Neuron (in vitro differentiated cells): ENCODE measurements at regions not wholly inside any gene's neighbourhood (a gene's known extent, or its start where the extent isn't known, plus 50 kb on each side); places are given as distances from the start of the nearest gene placed in this dataset.

Experiments used
- H2AFZ ChIP-seq: one replicate; pipeline ENCODE4 v1.6.1; 2013; ENCODE audit warnings: low read depth, mild to moderate bottlenecking, inconsistent platforms, low read length, moderate library complexity
- H3K27me3 ChIP-seq: one replicate; pipeline ENCODE4 v1.6.1; 2013; ENCODE audit warnings: low read length; ENCODE audit not compliant: insufficient read depth
- H3K36me3 ChIP-seq: one replicate; pipeline ENCODE4 v1.6.1; 2013; ENCODE audit warnings: low read length; ENCODE audit not compliant: insufficient read depth
- H3K4me1 ChIP-seq: one replicate; pipeline ENCODE4 v1.6.1; 2013; ENCODE audit warnings: low read length; ENCODE audit not compliant: insufficient read depth
- H3K4me3 ChIP-seq: 2 replicates; pipeline ENCODE4 v1.5.1; 2013; ENCODE audit warnings: mild to moderate bottlenecking, low read length, moderate library complexity
- H3K9me3 ChIP-seq: one replicate; pipeline ENCODE4 v1.6.1; 2013; ENCODE audit warnings: low read length

GRCh38 chr13:73433458-73433857 is 374.7 kb downstream of the KLF5 start:
- no peak overlapping the region for H2AFZ ChIP-seq
- no peaks in the 10 kb centered on the region for H3K27me3 ChIP-seq
- H3K36me3 ChIP-seq, result no peaks in the 10 kb centered on the region
- no peak overlapping the region for H3K4me3 ChIP-seq
- no peaks in the 10 kb centered on the region for H3K9me3 ChIP-seq
- H3K4me1 ChIP-seq, result no peaks in the 10 kb centered on the region

DNA sequence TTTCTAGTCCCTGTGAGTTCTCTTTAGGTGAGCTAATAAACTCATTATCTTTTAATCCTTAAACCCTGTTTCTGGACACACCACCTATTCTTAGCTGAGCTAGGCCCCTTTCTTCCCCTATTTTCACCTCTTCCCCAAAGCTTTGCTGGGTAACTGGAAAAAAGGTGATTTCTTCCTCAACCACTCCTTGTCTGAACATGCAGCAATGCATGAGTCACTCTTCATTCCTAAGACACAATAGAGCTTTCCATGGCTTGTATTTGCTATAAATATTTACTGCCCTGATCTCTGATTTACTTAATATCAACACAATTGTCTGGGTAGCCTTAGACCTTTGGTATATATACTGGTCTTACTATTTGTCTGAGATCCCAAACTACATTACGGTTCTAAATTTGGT is 370.9 kb downstream of the KLF5 start:
- Histone ChIP-seq H3K4me1 (no peaks in the 10 kb centered on the region), H3K27me3 (no peaks in the 10 kb centered on the region), H2AFZ (no peak overlapping the region), H3K4me3 (no peak overlapping the region), H3K36me3 (no peaks in the 10 kb centered on the region), H3K9me3 (no peaks in the 10 kb centered on the region)

DNA sequence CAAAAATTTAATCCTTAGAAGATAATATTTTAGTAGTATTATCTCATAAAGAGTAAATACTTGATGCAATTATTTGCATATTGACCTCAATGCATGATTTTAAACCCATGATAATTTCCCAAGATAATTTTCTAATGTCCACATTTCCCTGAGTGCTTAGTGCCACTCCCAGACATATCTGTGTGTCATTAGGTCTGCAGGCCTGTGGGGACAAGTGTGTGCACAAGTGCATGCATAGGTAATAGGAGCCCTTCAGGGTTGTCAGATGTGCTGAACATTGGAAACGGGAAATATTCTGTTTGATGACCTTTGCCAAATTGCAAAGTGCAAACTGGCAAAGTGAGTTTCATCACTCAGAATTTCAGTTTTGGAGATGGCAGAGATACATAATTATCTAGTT is 369.9 kb downstream of the KLF5 start:
- Histone ChIP-seq H3K9me3 (no peaks in the 10 kb centered on the region), H2AFZ (no peak overlapping the region), H3K36me3 (no peaks in the 10 kb centered on the region), H3K27me3 (no peaks in the 10 kb centered on the region), H3K4me3 (no peak overlapping the region), H3K4me1 (no peaks in the 10 kb centered on the region)

GRCh38 chr13:73428137-73428536 is 369.3 kb downstream of the KLF5 start:
- Histone ChIP-seq H3K9me3 (no peaks in the 10 kb centered on the region), H3K27me3 (no peaks in the 10 kb centered on the region), H2AFZ (no peak overlapping the region), H3K4me1 (no peaks in the 10 kb centered on the region), H3K36me3 (no peaks in the 10 kb centered on the region), H3K4me3 (no peak overlapping the region)

DNA sequence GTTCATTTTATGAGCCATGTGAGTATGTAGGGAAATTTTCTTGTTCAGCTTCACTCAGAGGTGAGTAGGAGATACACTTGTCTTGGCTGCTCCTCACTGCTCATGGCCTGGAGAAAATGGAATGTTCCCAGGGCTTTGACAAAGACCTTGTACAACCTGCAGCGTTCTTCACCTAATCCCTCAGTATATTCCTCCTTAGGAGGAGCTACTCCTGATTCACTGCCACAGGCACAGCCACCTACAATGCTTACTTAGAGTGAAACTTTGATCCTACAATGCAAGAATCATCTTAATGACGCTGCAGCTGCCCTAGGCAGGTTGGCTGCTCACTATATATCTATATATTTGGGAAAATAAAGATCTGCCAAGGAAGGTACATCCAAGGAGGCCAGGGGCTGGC is 364.2 kb downstream of the KLF5 start:
- no peak overlapping the region for H2AFZ ChIP-seq
- H3K27me3 ChIP-seq, result no peaks in the 10 kb centered on the region
- no peaks in the 10 kb centered on the region for H3K9me3 ChIP-seq
- no peaks in the 10 kb centered on the region for H3K4me1 ChIP-seq
- no peak overlapping the region for H3K4me3 ChIP-seq
- H3K36me3 ChIP-seq, result no peaks in the 10 kb centered on the region

DNA sequence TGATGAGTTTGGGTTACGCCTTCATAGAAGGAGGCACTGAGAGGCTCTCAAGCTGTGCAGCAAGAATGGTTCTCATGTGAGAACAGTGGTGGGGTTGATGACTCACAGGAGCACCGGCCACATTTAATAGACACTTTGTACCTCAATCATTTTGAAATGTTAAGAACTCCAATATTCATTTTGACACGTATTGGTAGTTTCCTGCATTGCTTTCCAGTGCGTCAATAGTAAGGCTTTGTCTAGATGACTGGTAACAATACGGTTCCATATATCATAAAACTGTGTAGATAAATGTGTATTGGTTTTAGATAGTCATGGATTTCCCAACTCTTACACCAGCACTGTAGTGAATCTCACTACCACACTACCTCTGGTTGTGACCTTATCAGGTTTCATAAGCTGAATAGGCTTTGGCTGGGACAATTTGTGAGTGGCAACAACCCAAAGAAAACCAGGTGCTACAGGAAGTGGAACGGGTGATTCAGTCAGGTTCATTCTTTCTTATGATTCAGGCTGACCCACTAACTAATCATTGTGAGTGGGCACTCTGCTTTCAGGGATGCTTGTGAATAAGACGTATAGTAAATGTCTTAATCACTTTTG is 362.6 kb downstream of the KLF5 start:
- no peaks in the 10 kb centered on the region for H3K4me1 ChIP-seq
- H3K9me3 ChIP-seq, result no peaks in the 10 kb centered on the region
- H3K27me3 ChIP-seq, result no peaks in the 10 kb centered on the region
- no peak overlapping the region for H2AFZ ChIP-seq
- no peaks in the 10 kb centered on the region for H3K36me3 ChIP-seq
- H3K4me3 ChIP-seq, result no peak overlapping the region

- H3K4me1 ChIP-seq, result no peaks in the 10 kb centered on the region
- H3K9me3 ChIP-seq, result no peaks in the 10 kb centered on the region
- no peak overlapping the region for H3K4me3 ChIP-seq
- H2AFZ ChIP-seq, result no peak overlapping the region
- H3K27me3 ChIP-seq, result no peaks in the 10 kb centered on the region
- no peaks in the 10 kb centered on the region for H3K36me3 ChIP-seq
Observed at GRCh38 chr13:73419186-73419585, 360.4 kb downstream of the KLF5 start.

GRCh38 chr13:73417012-73417615 is 358.3 kb downstream of the KLF5 start:
- Histone ChIP-seq H3K27me3 (no peaks in the 10 kb centered on the region), H2AFZ (no peak overlapping the region), H3K4me1 (no peaks in the 10 kb centered on the region), H3K4me3 (no peak overlapping the region), H3K9me3 (no peaks in the 10 kb centered on the region), H3K36me3 (no peaks in the 10 kb centered on the region)

- no peak overlapping the region for H2AFZ ChIP-seq
- H3K4me1 ChIP-seq, result no peaks in the 10 kb centered on the region
- no peak overlapping the region for H3K4me3 ChIP-seq
- no peaks in the 10 kb centered on the region for H3K9me3 ChIP-seq
- H3K36me3 ChIP-seq, result no peaks in the 10 kb centered on the region
- H3K27me3 ChIP-seq, result no peaks in the 10 kb centered on the region
Observed at GRCh38 chr13:73416093-73416492, 357.3 kb downstream of the KLF5 start.

DNA sequence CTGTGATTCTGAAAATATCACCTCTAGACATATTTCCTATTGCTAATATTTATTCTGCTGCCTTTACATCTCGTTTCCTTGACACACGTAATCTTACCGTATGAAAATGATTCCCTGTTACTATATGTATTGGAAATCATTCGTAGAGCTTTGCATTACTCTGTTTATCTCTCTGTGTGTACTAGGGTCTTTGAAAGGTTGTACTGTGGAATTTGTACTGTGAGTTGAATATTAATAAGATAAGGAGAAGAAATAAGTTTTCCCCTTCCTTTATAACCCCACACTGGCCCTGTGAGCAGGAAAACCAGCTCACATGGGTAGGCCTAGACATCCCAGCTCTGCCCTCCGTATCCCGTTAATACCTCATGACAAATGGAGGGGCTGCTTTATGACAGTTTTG is 354.9 kb downstream of the KLF5 start:
- Histone ChIP-seq H3K9me3 (no peaks in the 10 kb centered on the region), H3K36me3 (no peaks in the 10 kb centered on the region), H3K4me1 (no peaks in the 10 kb centered on the region), H3K27me3 (no peaks in the 10 kb centered on the region), H3K4me3 (no peak overlapping the region), H2AFZ (no peak overlapping the region)

DNA sequence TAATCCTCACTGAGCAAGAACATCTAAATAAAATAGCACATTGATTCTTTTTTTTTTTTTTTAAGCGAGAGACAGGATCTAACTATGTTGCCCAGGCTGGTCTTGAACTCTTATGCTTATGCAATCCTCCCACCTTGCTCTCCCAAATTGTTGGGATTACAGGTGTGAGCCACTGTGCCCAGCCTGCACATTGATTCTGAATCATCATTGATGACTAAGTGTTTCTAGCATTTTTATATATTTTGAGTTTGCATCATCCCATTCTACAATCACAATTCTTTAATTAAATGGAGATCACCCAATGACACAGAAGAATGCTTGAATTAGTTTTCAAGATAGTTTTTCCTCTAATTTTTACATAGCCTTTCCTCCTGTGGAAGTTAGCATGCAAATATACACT is 354.1 kb downstream of the KLF5 start:
- H3K36me3 ChIP-seq, result no peaks in the 10 kb centered on the region
- H3K9me3 ChIP-seq, result no peaks in the 10 kb centered on the region
- no peaks in the 10 kb centered on the region for H3K27me3 ChIP-seq
- H3K4me1 ChIP-seq, result no peaks in the 10 kb centered on the region
- no peak overlapping the region for H3K4me3 ChIP-seq
- H2AFZ ChIP-seq, result no peak overlapping the region

DNA sequence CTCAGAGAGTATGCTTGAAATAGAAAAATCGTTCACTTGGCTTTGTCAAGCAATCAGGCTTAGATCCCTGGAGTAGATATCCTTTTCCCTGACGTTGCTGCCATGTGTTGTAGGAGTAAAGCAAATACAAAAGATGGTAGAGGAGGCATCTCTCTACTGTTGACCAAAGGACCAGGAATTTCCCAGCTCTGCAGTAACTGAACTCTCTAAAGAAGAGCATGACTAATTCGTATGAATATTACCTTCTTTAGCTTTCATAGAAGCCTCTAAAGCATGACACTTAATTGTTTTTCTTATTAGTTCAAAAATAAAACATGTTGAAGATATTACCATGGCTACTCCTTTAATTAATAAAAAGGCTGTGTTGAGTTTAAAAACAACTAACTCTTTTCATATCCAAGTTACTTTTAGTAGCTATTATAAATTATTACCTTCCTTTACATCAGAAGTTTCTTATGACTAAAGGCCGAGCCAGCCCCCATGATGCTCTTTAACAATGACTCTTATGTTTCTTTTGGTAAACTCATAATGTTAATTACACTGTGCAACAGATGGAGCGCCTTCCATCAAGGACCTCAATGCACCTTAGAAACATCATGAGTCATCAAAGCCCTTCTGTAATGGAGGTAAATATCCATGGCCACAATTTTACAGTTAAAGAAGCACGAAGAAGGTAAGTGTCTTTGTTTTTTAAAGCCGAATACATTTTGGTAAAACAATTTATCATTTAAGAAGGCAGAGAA is 352.4 kb downstream of the KLF5 start:
- Histone ChIP-seq H3K4me1 (no peaks in the 10 kb centered on the region), H3K9me3 (no peaks in the 10 kb centered on the region), H3K27me3 (no peaks in the 10 kb centered on the region), H3K4me3 (no peak overlapping the region), H2AFZ (no peak overlapping the region), H3K36me3 (no peaks in the 10 kb centered on the region)

DNA sequence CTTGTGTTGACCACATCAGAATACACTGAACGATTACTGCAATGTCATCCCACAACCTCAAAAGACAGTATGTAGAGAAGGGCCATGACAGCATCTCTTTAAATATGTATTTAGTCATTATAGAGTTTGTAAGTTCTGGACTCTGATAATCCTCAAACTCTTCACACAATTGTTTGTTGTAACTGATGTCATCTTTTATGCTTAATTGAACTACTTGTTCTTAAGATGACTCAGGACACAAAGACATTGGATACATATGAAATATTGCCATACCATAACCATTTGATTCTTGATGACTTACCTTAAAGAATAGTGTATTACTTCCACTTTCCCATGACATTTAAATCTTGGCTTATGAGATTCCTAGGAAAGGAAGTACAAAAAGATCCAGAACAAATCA is 347.6 kb downstream of the KLF5 start:
- no peaks in the 10 kb centered on the region for H3K4me1 ChIP-seq
- H3K27me3 ChIP-seq, result no peaks in the 10 kb centered on the region
- H3K36me3 ChIP-seq, result no peaks in the 10 kb centered on the region
- no peak overlapping the region for H2AFZ ChIP-seq
- H3K9me3 ChIP-seq, result no peaks in the 10 kb centered on the region
- H3K4me3 ChIP-seq, result no peak overlapping the region
